ENCODE measurements at regions not wholly inside any gene's neighbourhood (a gene's known extent, or its start where the extent isn't known, plus 50 kb on each side); places are given as distances from the start of the nearest gene placed in this dataset.

DNA sequence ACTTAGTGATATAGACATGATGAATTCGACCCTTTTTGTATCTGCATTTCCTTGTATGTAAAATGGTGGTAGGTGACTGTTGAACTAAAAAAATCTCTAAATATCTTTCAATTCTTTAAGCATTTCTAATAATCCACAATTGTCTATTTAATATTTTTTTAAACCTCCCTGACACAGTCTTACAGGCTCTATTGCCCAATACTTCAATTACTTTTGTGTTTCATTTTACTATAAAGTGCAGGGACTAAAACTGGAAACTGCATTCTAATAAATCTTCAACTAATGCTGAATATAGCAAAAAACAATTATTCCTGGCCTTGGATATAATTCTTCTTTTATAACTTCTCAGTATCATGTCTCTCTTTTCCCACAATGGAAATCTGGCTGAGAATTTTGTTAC is 202.7 kb upstream of the PIK3R1 start:
- TF ChIP-seq, protein P1, sequence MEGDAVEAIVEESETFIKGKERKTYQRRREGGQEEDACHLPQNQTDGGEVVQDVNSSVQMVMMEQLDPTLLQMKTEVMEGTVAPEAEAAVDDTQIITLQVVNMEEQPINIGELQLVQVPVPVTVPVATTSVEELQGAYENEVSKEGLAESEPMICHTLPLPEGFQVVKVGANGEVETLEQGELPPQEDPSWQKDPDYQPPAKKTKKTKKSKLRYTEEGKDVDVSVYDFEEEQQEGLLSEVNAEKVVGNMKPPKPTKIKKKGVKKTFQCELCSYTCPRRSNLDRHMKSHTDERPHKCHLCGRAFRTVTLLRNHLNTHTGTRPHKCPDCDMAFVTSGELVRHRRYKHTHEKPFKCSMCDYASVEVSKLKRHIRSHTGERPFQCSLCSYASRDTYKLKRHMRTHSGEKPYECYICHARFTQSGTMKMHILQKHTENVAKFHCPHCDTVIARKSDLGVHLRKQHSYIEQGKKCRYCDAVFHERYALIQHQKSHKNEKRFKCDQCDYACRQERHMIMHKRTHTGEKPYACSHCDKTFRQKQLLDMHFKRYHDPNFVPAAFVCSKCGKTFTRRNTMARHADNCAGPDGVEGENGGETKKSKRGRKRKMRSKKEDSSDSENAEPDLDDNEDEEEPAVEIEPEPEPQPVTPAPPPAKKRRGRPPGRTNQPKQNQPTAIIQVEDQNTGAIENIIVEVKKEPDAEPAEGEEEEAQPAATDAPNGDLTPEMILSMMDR (IDR thresholded peaks at IDR 0.05) = no peak
- TF ChIP-seq POLR2A (IDR thresholded peaks at IDR 0.05) = no peak

Measured in uterus (tissue), 2 donors.